NCI-H748 (cell line): ENCODE measurements at regions not wholly inside any gene's neighbourhood (a gene's known extent, or its start where the extent isn't known, plus 50 kb on each side); places are given as distances from the start of the nearest gene placed in this dataset.
A peak's percentile ranks its signal among the peaks of the same experiment; 100 is the strongest.

ENCODE experiments used
- DNase-seq: peaks from one replicate; lab custom pipeline; 2025; ENCODE audit not compliant: unreplicated experiment; lab: John Stamatoyannopoulos, UW

DNA sequence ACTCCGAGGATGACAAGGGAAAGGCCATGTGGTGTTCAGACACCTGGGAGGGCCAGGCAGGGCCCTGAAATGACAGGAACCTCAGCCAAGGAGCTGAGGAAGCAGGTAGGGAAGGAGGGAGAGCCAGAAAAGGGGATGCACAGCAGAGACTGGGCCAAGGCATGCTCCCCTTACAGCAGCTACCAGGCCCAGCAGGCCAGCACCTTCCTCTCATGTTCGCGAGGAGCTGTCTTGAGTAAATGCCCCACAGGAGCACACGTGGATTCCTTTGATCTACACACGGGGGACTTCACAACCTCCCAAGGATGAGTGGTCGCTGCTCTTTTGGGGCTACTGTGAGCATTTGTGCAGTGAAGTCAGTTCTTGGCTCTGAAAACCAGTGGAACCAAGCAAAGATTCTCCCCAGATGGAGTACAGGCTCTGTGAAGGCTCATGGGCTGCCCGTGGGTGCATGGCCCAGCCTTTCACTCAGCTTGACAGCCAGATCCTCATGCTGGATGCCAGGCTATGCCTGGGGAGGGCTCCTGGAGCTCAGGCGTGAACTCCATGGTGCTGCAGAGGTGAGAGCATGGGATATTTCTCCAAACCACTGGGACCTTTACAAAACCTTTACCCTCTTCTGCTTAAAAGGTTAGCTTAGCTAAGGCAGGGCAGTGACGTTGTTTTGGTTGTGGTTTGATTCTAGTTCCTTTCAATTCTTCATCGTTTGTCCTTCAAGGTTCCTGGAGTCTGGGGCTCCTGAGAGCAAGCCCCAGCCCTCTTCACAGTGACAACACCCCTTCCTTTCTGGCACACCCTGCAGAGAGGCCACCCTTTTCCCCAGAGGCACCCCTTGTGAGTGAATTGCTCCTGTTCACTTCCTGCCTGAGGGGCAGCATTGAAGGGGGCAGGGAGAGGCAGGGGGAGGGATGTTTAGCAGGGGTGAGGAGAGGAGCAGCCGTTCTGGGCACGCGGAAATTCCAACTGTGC, 74.2 kb upstream of the ZPBP start:
- no peak for DNase-seq

DNA sequence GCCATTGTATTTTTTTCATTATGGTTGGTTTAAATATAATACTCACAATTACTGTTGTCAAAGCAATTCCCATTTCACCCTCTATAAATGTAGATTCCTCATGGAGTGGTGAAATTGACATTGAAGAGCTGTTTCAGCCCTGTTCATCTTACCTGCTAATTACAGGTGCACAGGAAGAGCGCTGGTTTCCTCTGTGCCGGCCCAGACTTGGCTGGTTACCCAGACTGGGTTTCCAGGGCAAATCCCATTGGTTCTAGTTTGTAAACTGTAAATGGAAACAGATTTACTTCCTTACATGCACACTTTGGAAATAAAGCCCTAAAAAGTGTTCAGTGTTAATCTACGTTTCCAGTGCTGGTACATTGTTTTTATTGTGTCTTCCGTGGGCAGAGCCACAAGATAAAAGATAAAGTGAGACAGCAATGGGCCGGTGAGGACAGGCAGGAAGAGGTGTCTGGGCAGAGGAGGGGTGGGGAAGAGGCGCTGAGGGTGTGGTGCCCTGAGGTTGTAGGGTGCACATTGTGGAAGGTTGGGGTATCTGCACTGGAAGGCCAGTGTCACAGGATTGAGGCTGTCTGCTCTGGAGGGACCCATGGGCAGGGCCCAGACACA, 71.6 kb upstream of the ZPBP start:
- DNase-seq, result no peak

- no peak for DNase-seq
Observed at GRCh38 chr7:50160206-50160605, 67.2 kb upstream of the ZPBP start.

DNA sequence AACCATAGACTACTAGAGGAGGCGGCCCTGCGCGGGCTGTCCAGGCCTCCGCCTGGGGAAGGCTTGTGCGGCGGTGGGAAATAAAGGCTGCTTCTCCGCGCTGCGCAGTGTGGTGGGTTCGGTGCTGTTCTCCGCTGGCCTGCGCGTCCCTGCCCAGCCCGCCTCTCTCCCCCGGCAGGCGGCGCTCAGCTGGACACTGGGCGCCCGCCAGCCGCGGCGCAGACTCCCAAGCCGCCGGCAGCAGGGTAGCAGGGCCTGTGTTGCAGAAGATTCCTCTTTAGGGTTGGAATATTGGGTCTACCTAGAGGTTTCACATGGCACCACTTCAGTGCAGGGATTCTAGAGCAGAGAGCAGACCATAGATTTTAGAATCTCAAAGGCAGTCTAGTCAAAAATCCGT, 66.1 kb upstream of the ZPBP start:
- DNase-seq, result no peak

DNA sequence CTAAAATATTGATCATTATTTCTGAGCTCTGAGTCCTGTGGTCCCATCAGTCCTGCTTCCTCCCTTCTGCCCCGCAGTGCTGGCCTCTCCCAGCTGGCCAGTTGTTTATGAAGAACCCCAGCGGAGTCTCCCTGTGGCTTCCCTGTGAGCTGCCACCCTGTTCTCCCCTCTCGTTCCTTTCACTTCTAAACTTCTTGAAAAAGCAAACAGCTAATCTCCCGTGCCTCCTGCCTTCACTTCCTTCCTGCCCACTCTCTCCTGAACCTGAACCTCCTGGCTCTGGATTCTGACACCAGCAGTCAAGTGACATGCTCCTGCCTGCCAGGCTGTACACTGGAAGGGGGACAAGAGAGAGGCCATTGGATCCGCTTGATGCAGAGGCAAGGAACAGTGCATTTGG, 63.7 kb upstream of the ZPBP start:
- no peak for DNase-seq

DNA sequence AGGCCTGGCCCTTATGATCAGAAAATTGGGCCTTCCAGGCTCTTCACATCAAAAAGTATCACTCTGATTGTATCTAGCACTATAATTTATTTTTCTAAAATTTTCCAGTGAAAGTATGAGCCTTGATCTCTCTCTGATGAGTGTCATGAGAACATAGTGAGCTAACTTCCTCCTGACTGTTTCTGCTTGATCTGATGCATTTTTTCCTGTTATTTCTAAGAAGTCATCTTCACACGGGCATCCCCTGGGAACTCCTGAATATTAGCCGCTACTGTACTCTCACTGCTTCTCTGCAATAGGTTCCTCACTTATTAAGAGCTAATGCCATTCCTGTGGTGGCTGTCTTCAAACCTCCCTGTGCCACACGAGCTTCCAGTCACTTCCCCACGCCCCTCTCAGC, 63.1 kb upstream of the ZPBP start:
- DNase-seq, result no peak

- no peak for DNase-seq
Observed at GRCh38 chr7:50155755-50156154, 62.7 kb upstream of the ZPBP start.

DNA sequence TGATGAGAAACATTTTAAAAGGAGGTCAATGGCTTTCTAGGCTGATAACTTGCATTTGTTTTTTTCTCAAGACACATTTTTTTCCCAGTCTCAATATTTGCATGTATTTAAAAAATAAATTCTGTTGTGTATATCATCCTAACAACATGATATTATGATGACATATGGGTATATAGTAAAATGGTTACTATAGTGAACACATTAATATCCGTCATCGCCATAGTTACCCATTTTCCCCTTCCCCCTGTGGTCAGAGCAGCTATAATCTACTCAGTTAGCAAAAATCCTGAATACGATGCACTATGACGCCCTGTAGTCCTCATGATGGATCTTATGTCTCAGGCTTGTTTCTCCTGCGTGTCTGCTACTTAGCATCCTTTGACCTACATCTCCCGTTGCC, 60.9 kb upstream of the ZPBP start:
- no peak for DNase-seq

GRCh38 chr7:50153148-50153547, 60.1 kb upstream of the ZPBP start:
- no peak for DNase-seq

- no peak for DNase-seq
Observed at GRCh38 chr7:50152486-50152885, 59.4 kb upstream of the ZPBP start.

- DNase-seq, result no peak
Observed at GRCh38 chr7:50151661-50152060, 58.6 kb upstream of the ZPBP start.

GRCh38 chr7:50151001-50151400, 58.0 kb upstream of the ZPBP start:
- no peak for DNase-seq

DNA sequence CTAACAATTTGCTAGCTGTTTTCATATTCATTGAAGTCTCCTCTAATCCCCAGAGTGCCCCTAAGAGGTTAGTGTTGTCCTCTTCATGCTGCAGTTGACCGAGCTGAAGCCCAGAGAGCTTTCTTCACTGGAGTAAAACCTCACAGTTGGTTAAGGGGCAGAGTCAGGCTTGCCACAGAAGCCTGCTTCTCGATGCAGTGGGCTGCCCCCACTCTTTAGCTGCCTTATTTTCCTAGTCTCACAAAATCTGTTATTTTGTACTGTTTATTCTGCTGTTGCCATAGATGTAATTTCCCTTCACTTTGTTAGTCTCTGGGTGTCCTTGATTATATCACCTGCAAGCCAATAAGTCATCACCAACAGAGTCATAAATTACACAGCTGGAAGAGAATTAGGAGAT, 56.3 kb upstream of the ZPBP start:
- DNase-seq, result peak; percentile 35

DNA sequence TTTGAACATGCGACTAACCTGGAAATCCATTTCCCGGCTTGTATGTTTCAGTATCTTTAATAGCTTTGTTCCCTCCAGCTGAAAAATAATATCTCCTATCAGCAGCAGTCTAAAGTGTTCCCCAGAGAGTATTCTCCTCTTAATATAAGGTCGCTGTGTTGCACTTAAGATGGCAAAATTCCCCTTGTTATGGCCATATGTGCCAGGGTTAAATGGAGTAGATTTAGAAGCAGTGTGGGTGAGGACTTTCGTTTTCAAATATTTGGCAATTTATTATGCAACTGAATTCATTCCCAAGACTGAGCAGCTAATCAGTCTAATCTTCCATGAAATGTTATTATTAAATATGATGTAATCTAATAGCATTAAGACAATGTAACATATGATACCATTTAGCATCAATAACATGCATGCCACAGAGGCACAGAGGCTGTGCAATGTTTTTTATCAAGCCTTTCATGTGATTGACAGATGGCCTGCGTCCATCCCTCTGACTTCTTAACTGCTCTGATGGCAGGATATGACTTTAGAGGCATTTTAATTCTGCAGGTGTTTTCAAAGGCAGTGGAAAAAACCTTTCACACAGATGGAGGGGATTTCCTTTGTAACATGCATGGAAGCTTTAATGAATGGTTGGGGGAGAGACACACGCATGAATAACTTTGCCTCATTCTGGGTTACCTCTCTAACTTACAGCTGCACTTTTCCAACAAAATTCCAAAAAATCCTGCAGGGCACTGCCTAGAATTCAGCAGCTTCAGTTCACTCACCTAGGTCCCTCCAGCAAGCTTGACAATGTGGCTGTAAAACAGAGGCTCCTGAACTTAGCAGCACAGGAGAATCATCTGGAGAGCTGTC, 55.1 kb upstream of the ZPBP start:
- no peak for DNase-seq

- peak; percentile 87 for DNase-seq
Observed at GRCh38 chr7:50146692-50147091, 53.6 kb upstream of the ZPBP start.

- DNase-seq, result no peak
Observed at GRCh38 chr7:50145801-50146338, 52.8 kb upstream of the ZPBP start.

DNA sequence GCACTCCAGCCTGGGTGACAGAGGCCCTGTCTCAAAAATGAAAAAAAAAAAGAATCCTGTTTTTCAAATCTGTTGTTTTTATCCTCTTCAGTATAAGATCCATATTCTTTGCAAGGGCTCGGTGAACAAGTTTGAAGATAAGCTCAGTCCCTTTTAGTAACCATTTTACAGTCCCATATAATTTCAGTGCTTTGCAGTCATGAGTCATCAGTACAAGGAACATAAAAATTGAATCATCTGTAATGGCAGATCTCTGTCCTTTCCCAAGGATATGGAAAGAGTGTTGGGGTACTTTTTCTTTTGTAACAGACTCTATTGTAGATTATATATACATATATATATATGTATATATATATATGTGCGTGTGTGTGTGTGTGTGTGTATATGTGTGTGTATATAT, 52.2 kb upstream of the ZPBP start:
- no peak for DNase-seq
